ENCODE measurements at regions not wholly inside any gene's neighbourhood (a gene's known extent, or its start where the extent isn't known, plus 50 kb on each side); places are given as distances from the start of the nearest gene placed in this dataset.
"Not testable (repeated sequence)": the region's sequence is repeated elsewhere in the genome, so short reads cannot be mapped to it uniquely, and the experiment has no call there.

- DNase-seq (ENCODE audit: low spot score): no peak
Measured at GRCh38 chr9:1115370-1115769, 65.2 kb downstream of the DMRT2 start.

GRCh38 chr9:1117439-1117838 lies 67.3 kb downstream of the DMRT2 start:
- DNase-seq (ENCODE audit: low spot score): no peak

GRCh38 chr9:1120500-1121165 lies 70.5 kb downstream of the DMRT2 start:
- DNase-seq (ENCODE audit: low spot score): no peak

- DNase-seq (ENCODE audit: low spot score): no peak
Measured at GRCh38 chr9:1125741-1126140, 75.6 kb downstream of the DMRT2 start.

- DNase-seq (ENCODE audit: low spot score): no peak
Measured at GRCh38 chr9:1128046-1128445, 77.9 kb downstream of the DMRT2 start.

GRCh38 chr9:1129382-1129781 lies 79.2 kb downstream of the DMRT2 start:
- no peak for DNase-seq (ENCODE audit: low spot score)

GRCh38 chr9:1140057-1140456 lies 89.9 kb downstream of the DMRT2 start:
- DNase-seq (ENCODE audit: low spot score): no peak

- no peak for DNase-seq (ENCODE audit: low spot score)
Measured at GRCh38 chr9:1151691-1152090, 101.5 kb downstream of the DMRT2 start.

GRCh38 chr9:1152171-1152570 lies 102.0 kb downstream of the DMRT2 start:
- DNase-seq (ENCODE audit: low spot score): no peak

GRCh38 chr9:1154739-1155138 lies 104.6 kb downstream of the DMRT2 start:
- DNase-seq (ENCODE audit: low spot score): no peak

GRCh38 chr9:1155602-1156001 lies 105.4 kb downstream of the DMRT2 start:
- no peak for DNase-seq (ENCODE audit: low spot score)

- DNase-seq (ENCODE audit: low spot score): no peak
Measured at GRCh38 chr9:1156794-1157550, 106.8 kb downstream of the DMRT2 start.

GRCh38 chr9:1157836-1158235 lies 107.7 kb downstream of the DMRT2 start:
- no peak for DNase-seq (ENCODE audit: low spot score)

GRCh38 chr9:1170918-1171317 lies 120.8 kb downstream of the DMRT2 start:
- DNase-seq (ENCODE audit: low spot score): no peak

GRCh38 chr9:1171546-1171945 lies 121.4 kb downstream of the DMRT2 start:
- no peak for DNase-seq (ENCODE audit: low spot score)

GRCh38 chr9:1173211-1173610 lies 123.1 kb downstream of the DMRT2 start:
- DNase-seq (ENCODE audit: low spot score): no peak

GRCh38 chr9:1173993-1174392 lies 123.8 kb downstream of the DMRT2 start:
- DNase-seq (ENCODE audit: low spot score): no peak

GRCh38 chr9:1179366-1179765 lies 129.2 kb downstream of the DMRT2 start:
- DNase-seq (ENCODE audit: low spot score): no peak

GRCh38 chr9:1184146-1184545 lies 134.0 kb downstream of the DMRT2 start:
- DNase-seq (ENCODE audit: low spot score): no peak

- not testable (repeated sequence) for DNase-seq (ENCODE audit: low spot score)
Measured at GRCh38 chr9:1187137-1187536, 137.0 kb downstream of the DMRT2 start.

GRCh38 chr9:1195636-1196035 lies 145.5 kb downstream of the DMRT2 start:
- not testable (repeated sequence) for DNase-seq (ENCODE audit: low spot score)

GRCh38 chr9:1198085-1198484 lies 147.9 kb downstream of the DMRT2 start:
- no peak for DNase-seq (ENCODE audit: low spot score)

GRCh38 chr9:1200847-1201251 lies 150.7 kb downstream of the DMRT2 start:
- DNase-seq (ENCODE audit: low spot score): no peak
